ENCODE measurements at regions not wholly inside any gene's neighbourhood (a gene's known extent, or its start where the extent isn't known, plus 50 kb on each side); places are given as distances from the start of the nearest gene placed in this dataset.

- TF ChIP-seq HIVEP1 (CRISPR knock-in tag; IDR thresholded peaks at IDR 0.05) (no peak), NRF1 (conservative IDR thresholded peaks at IDR 0.05 in 1 of 2, IDR thresholded peaks at IDR 0.05 in 1 of 2) (no peak), L3MBTL2 (IDR thresholded peaks at IDR 0.05) (no peak), KAT8 (IDR thresholded peaks at IDR 0.05; ENCODE audit: low read depth) (no peak), ADNP (tag; IDR thresholded peaks at IDR 0.05) (no peak)
Observed at GRCh38 chr7:115662120-115662519, 368.4 kb downstream of the TFEC start (continued).

DNA sequence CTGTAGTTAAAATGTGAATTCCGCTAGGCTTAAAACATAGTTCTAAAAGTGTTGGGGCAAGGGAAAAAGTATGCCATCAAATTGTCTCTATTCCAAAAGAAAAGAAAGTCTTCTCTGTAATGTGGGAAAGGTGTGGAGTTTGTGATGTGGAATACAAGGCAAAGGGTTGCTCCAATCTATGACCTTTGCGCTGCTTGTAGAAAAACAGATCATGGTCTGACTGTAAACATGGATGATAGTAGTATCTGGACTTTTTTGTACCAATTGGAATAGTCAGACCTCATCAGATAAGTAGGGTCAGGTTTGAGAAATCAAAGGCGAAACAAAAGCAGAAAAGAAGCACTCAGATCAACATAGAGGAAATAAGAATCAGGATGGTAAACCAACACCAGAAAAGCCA is 372.3 kb downstream of the TFEC start:
- WGBS (ENCODE audit: insufficient coverage, low coverage, missing lambda C conversion rate): 0% methylated on average over 3 of the region's 3 CpGs
- no peaks in the 10 kb centered on the region for H3K4me1 ChIP-seq (replicated peaks in 1 of 2; ENCODE audit: control insufficient read depth in 2 of 2, insufficient read depth in 2 of 2, low read length in 2 of 2)
- no peak overlapping the region for H3K4me2 ChIP-seq (ENCODE audit: insufficient read depth, low read length)
- H3K27me3 ChIP-seq (ENCODE audit: control insufficient read depth in 2 of 2, insufficient read depth in 2 of 2, low read length in 2 of 2): no peaks in the 10 kb centered on the region
- in situ Hi-C loops (cut with MboI): no loop called here
- no TSS peak for BruUV-seq (replicated peaks)
- H3K9me3 ChIP-seq (replicated peaks; ENCODE audit: control insufficient read depth, insufficient read depth, low read depth, low read length): no peaks in the 10 kb centered on the region; the same call in 1 of the 2 replicates
- intact Hi-C loops (cut with micrococcal nuclease): no loop called here
- H4K20me1 ChIP-seq (replicated peaks; ENCODE audit: control insufficient read depth, insufficient read depth, low read length): no peaks in the 10 kb centered on the region
- no peak overlapping the region for H3K27ac ChIP-seq (ENCODE audit: extremely low read depth, low read depth, low read length)
- no peaks in the 10 kb centered on the region for H3K9me1 ChIP-seq (ENCODE audit: control insufficient read depth, insufficient read depth, low read length)
- H2AFZ ChIP-seq (ENCODE audit: low read depth, low read length): no peak overlapping the region
- CTCF ChIA-PET (ENCODE audit: low intra/inter-chr PET ratio): no interaction called here
- H3K36me3 ChIP-seq (ENCODE audit: control insufficient read depth, insufficient read depth, low read length): no peaks in the 10 kb centered on the region
- POLR2A ChIA-PET: no interaction called here
- no peak for DNase-seq (ENCODE audit: extremely low read depth in 1 of 4, low spot score in 3 of 4)
- H3K79me2 ChIP-seq (ENCODE audit: control insufficient read depth, insufficient read depth, low read length): no peaks in the 10 kb centered on the region
- ATAC-seq: no peak
- no peak overlapping the region for H3K9ac ChIP-seq (ENCODE audit: insufficient read depth in 1 of 2, low read depth in 2 of 2, low read length in 2 of 2)
- TF ChIP-seq MTF1 (CRISPR knock-in tag; IDR thresholded peaks at IDR 0.05; ENCODE audit: borderline replicate concordance) (no peak), ZNF75A (CRISPR knock-in tag; IDR thresholded peaks at IDR 0.05) (no peak), MAZ (CRISPR knock-in tag; conservative IDR thresholded peaks at IDR 0.05 in 1 of 2, IDR thresholded peaks at IDR 0.05 in 1 of 2) (no peak), GABPB1 (CRISPR knock-in tag; IDR thresholded peaks at IDR 0.05) (no peak), ELF4 (CRISPR knock-in tag; IDR thresholded peaks at IDR 0.05) (no peak), EWSR1 (IDR thresholded peaks at IDR 0.05; ENCODE audit: borderline replicate concordance, low read depth, partially characterized antibody) (no peak), FOXJ3 (CRISPR knock-in tag; IDR thresholded peaks at IDR 0.05) (no peak), STAG1 (CRISPR knock-in tag; IDR thresholded peaks at IDR 0.05; ENCODE audit: borderline replicate concordance) (no peak), ZBED1 (IDR thresholded peaks at IDR 0.05) (no peak), EHMT2 (IDR thresholded peaks at IDR 0.05) (no peak), ZNF408 (CRISPR knock-in tag; IDR thresholded peaks at IDR 0.05; ENCODE audit: low read depth) (no peak), ZNF561 (CRISPR knock-in tag; conservative IDR thresholded peaks at IDR 0.05) (no peak), ZNF696 (CRISPR knock-in tag; conservative IDR thresholded peaks at IDR 0.05) (no peak)
- no peak for FAIRE-seq
- no peak overlapping the region for H3K4me3 ChIP-seq
